ENCODE measurements at regions not wholly inside any gene's neighbourhood (a gene's known extent, or its start where the extent isn't known, plus 50 kb on each side); places are given as distances from the start of the nearest gene placed in this dataset.

- no peak for TF ChIP-seq POLR2A (IDR thresholded peaks at IDR 0.05)
- no peak for TF ChIP-seq CTCF (IDR thresholded peaks at IDR 0.05)
These were observed 58.7 kb upstream of the ARMC2 start for GRCh38 chr6:108789475-108789874.

Measured in stomach (tissue), 4 donors.